HG02943 (cell line): ENCODE measurements at regions not wholly inside any gene's neighbourhood (a gene's known extent, or its start where the extent isn't known, plus 50 kb on each side); places are given as distances from the start of the nearest gene placed in this dataset.
"Not testable (repeated sequence)": the region's sequence is repeated elsewhere in the genome, so short reads cannot be mapped to it uniquely, and the experiment has no call there.

Source experiments
- ATAC-seq: cut with Tn5 transposase; IDR thresholded peaks from one replicate; pipeline ENCODE4 v1.9.1; 2021; ENCODE audit warnings: mild to moderate bottlenecking, low read depth, moderate library complexity; ENCODE audit not compliant: unreplicated experiment

GRCh38 chr2:160550048-160550447 lies 56.4 kb upstream of the RBMS1 start:
- ATAC-seq = no peak

- ATAC-seq = no peak
These were observed 57.7 kb upstream of the RBMS1 start for GRCh38 chr2:160551259-160551658.

GRCh38 chr2:160555420-160556071 lies 61.9 kb upstream of the RBMS1 start:
- ATAC-seq = no peak

- ATAC-seq = no peak
These were observed 64.3 kb upstream of the RBMS1 start for GRCh38 chr2:160557903-160558302.

GRCh38 chr2:160558531-160558930 lies 64.9 kb upstream of the RBMS1 start:
- ATAC-seq = no peak

GRCh38 chr2:160561551-160562295 lies 68.1 kb upstream of the RBMS1 start:
- ATAC-seq = no peak

GRCh38 chr2:160562730-160563129 lies 69.1 kb upstream of the RBMS1 start:
- ATAC-seq = no peak

- no peak for ATAC-seq
These were observed 71.0 kb upstream of the RBMS1 start for GRCh38 chr2:160564591-160564990.

- no peak for ATAC-seq
These were observed 71.7 kb upstream of the RBMS1 start for GRCh38 chr2:160565099-160565845.

GRCh38 chr2:160566717-160567116 lies 73.1 kb upstream of the RBMS1 start:
- no peak for ATAC-seq

GRCh38 chr2:160568856-160569255 lies 75.2 kb upstream of the RBMS1 start:
- ATAC-seq = no peak

GRCh38 chr2:160570376-160570775 lies 76.8 kb upstream of the RBMS1 start:
- no peak for ATAC-seq

- ATAC-seq = no peak
These were observed 81.0 kb upstream of the RBMS1 start for GRCh38 chr2:160574468-160575140.

GRCh38 chr2:160575368-160575767 lies 81.8 kb upstream of the RBMS1 start:
- no peak for ATAC-seq

- ATAC-seq = no peak
These were observed 82.5 kb upstream of the RBMS1 start for GRCh38 chr2:160576054-160576499.

GRCh38 chr2:160577081-160577480 lies 83.5 kb upstream of the RBMS1 start:
- not testable (repeated sequence) for ATAC-seq

- no peak for ATAC-seq
These were observed 87.4 kb upstream of the RBMS1 start for GRCh38 chr2:160581035-160581434.

GRCh38 chr2:160581448-160581847 lies 87.8 kb upstream of the RBMS1 start:
- ATAC-seq = no peak

- ATAC-seq = no peak
These were observed 88.5 kb upstream of the RBMS1 start for GRCh38 chr2:160582081-160582480.

GRCh38 chr2:160582490-160583145 lies 89.0 kb upstream of the RBMS1 start:
- no peak for ATAC-seq
